ENCODE measurements at regions not wholly inside any gene's neighbourhood (a gene's known extent, or its start where the extent isn't known, plus 50 kb on each side); places are given as distances from the start of the nearest gene placed in this dataset.

- Histone ChIP-seq H3K4me3 (no peak overlapping the region), H3K4me1 (ENCODE audit: control insufficient read depth, insufficient read depth, low read length) (no peaks in the 10 kb centered on the region), H3K27ac (ENCODE audit: control insufficient read depth, insufficient read depth) (no peak overlapping the region), H4K20me1 (ENCODE audit: control insufficient read depth, insufficient read depth) (no peaks in the 10 kb centered on the region), H2AFZ (ENCODE audit: control insufficient read depth, low read depth, low read length) (no peak overlapping the region), H3K9me3 (replicated peaks; ENCODE audit: control insufficient read depth, insufficient read depth, low read length) (no peaks in the 10 kb centered on the region), H3K79me2 (ENCODE audit: control insufficient read depth, insufficient read depth, low read length) (no peaks in the 10 kb centered on the region), H3K9ac (ENCODE audit: control insufficient read depth, insufficient read depth, low read length) (no peak overlapping the region), H3K27me3 (replicated peaks in 1 of 2; ENCODE audit: control insufficient read depth in 2 of 2, insufficient read depth in 2 of 2, low read length in 1 of 2) (no peaks in the 10 kb centered on the region), H3K36me3 (ENCODE audit: control insufficient read depth in 2 of 2, insufficient read depth in 2 of 2, low read length in 1 of 2) (no peaks in the 10 kb centered on the region), H3K4me2 (ENCODE audit: control insufficient read depth, insufficient read depth) (no peak overlapping the region)
- ChIA-PET CTCF (interaction anchor here (1.0 kb wide), 1 partner anchor 17 kb away, joined by 3 read pairs; no protein-coding TSS in a partner anchor), RAD21 (ENCODE audit: unreplicated experiment) (interaction anchor here (0.9 to 2.1 kb wide), 3 partner anchors 9 to 304 kb away, joined by 3 to 9 read pairs (median 9); no protein-coding TSS in a partner anchor), SMC1A (ENCODE audit: uncharacterized antibody, unreplicated experiment) (interaction anchor here (1.0 to 1.3 kb wide), 3 partner anchors 65 to 364 kb away, joined by 3 read pairs; no protein-coding TSS in a partner anchor), POLR2A (interaction anchor here (0.5 kb wide), 1 partner anchor 291 kb away, joined by 4 read pairs; no protein-coding TSS in a partner anchor)
- no TSS peak for BruUV-seq (replicated peaks)
- DNase-seq (ENCODE audit: low read depth, low spot score) (no peak), FAIRE-seq (no peak), ATAC-seq (peak; percentile 29; the same call in 2 of the 3 replicates)
- intact Hi-C loops (cut with micrococcal nuclease; ENCODE audit: unreplicated experiment): loop anchor here (5.0 kb wide), 1 partner anchor 165 kb away; no protein-coding TSS in a partner anchor
- 52% methylated on average over 14 of the region's 14 CpGs for WGBS (ENCODE audit: insufficient coverage, insufficient replicate concordance, low lambda C conversion rate, missing lambda C conversion rate)
- in situ Hi-C loops (cut with MboI): no loop called here
- peak; percentile 48 to 56; a peak in 2 of 4 replicates for TF ChIP-seq IKZF2 (IDR thresholded peaks at IDR 0.05)
- no peak for TF ChIP-seq BACH1 (IDR thresholded peaks at IDR 0.05; ENCODE audit: borderline replicate concordance)
- peak; percentile 58; the same call in 1 of the 2 replicates for TF ChIP-seq RELB (IDR thresholded peaks at IDR 0.05; ENCODE audit: low read depth)
- TF ChIP-seq EED (IDR thresholded peaks at IDR 0.05; ENCODE audit: low read depth): no peak
- TF ChIP-seq ZNF384 (IDR thresholded peaks at IDR 0.05; ENCODE audit: borderline replicate concordance, low read depth, low read length): no peak
- TF ChIP-seq SIN3A (IDR thresholded peaks at IDR 0.05; ENCODE audit: low read depth, low read length): no peak
- TF ChIP-seq ESRRA (IDR thresholded peaks at IDR 0.05; ENCODE audit: low read length): no peak
- TF ChIP-seq, protein P1, sequence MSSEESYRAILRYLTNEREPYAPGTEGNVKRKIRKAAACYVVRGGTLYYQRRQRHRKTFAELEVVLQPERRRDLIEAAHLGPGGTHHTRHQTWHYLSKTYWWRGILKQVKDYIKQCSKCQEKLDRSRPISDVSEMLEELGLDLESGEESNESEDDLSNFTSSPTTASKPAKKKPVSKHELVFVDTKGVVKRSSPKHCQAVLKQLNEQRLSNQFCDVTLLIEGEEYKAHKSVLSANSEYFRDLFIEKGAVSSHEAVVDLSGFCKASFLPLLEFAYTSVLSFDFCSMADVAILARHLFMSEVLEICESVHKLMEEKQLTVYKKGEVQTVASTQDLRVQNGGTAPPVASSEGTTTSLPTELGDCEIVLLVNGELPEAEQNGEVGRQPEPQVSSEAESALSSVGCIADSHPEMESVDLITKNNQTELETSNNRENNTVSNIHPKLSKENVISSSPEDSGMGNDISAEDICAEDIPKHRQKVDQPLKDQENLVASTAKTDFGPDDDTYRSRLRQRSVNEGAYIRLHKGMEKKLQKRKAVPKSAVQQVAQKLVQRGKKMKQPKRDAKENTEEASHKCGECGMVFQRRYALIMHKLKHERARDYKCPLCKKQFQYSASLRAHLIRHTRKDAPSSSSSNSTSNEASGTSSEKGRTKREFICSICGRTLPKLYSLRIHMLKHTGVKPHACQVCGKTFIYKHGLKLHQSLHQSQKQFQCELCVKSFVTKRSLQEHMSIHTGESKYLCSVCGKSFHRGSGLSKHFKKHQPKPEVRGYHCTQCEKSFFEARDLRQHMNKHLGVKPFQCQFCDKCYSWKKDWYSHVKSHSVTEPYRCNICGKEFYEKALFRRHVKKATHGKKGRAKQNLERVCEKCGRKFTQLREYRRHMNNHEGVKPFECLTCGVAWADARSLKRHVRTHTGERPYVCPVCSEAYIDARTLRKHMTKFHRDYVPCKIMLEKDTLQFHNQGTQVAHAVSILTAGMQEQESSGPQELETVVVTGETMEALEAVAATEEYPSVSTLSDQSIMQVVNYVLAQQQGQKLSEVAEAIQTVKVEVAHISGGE (CRISPR knock-in tag; IDR thresholded peaks at IDR 0.05): no peak
- no peak for TF ChIP-seq TARDBP (IDR thresholded peaks at IDR 0.05; ENCODE audit: borderline replicate concordance)
- no peak for TF ChIP-seq HCFC1 (IDR thresholded peaks at IDR 0.05; ENCODE audit: low read length)
- TF ChIP-seq PAX8 (IDR thresholded peaks at IDR 0.05): no peak
- no peak for TF ChIP-seq FOXM1 (IDR thresholded peaks at IDR 0.05; ENCODE audit: low read depth, low read length)
- 0 out of 2 replicates have a peak, but pooled peaks have one; percentile 21 for TF ChIP-seq ZSCAN29 (IDR thresholded peaks at IDR 0.05)
- TF ChIP-seq TBL1XR1 (IDR thresholded peaks at IDR 0.05; ENCODE audit: low read depth, low read length): no peak
- TF ChIP-seq ZBED1 (IDR thresholded peaks at IDR 0.05; ENCODE audit: borderline replicate concordance): no peak
- no peak for TF ChIP-seq MAX (IDR thresholded peaks at IDR 0.05; ENCODE audit: low read depth, low read length)
- TF ChIP-seq CHD1 (IDR thresholded peaks at IDR 0.05; ENCODE audit: low read depth, low read length): no peak
- no peak for TF ChIP-seq IRF3 (IDR thresholded peaks at IDR 0.05)
- peak; percentile 84 for TF ChIP-seq NR2F1 (conservative IDR thresholded peaks at IDR 0.05)
Observed at GRCh38 chr7:45987521-45988290, 66.6 kb upstream of the IGFBP3 start.
